IPS-18c (cell line): ENCODE measurements at regions not wholly inside any gene's neighbourhood (a gene's known extent, or its start where the extent isn't known, plus 50 kb on each side); places are given as distances from the start of the nearest gene placed in this dataset.

Experiments used
- H3K4me3 ChIP-seq: 2 replicates; pipeline ENCODE4 v1.7.0; 2013; ENCODE audit warnings: low read depth, mild to moderate bottlenecking, low read length, moderate library complexity; ENCODE audit not compliant: insufficient read depth
- H3K9me3 ChIP-seq: one replicate; pipeline ENCODE4 v1.6.1; 2013; ENCODE audit warnings: mild to moderate bottlenecking, low read length, moderate library complexity; ENCODE audit not compliant: control insufficient read depth, insufficient read depth

DNA sequence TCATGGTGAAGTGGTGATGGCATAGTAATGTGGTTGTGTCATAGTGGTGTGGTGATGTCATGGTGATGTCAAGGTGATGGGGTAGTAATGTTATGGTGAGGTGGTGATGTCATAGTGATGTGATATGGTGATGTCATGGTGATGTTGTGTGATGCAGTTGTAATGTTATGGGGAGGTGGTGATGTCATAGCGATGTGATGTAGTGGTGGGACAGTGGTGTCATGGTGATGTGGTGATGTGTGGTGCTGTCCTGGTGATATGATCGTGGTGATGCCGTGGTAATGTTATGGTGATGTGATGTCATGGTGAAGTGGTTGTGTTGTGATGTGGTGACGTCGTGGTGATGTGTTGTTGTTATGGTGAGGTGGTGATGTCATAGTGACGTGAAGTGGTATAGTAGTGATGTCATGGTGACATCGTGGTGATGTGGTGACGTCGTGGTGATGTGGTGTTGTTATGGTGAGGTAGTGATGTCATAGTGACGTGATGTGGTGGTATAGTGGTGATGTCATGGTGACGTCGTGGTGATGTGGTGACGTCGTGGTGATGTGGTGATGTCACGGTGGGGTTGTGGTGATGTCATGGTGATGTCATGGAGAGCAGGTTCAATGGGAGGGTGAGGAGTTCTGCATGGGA, 242.7 kb upstream of the MYT1L start:
- Histone ChIP-seq H3K9me3 (no peaks in the 10 kb centered on the region), H3K4me3 (no peak overlapping the region)

DNA sequence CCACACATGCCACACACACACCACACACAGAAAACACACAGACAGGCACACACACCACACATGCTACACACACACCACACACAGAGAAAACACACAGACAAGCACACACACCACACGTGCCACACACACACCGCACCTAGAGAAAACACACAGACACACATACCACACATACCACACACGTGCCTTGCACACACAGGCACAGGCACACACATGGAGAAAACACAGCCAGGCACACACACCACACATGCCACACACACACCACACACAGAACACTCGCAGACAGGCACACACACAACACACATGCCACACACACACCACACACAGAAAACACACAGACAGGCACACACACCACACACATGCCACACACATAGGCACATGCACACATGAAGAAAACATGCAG, 242.1 kb upstream of the MYT1L start:
- Histone ChIP-seq H3K4me3 (no peak overlapping the region), H3K9me3 (no peaks in the 10 kb centered on the region)

DNA sequence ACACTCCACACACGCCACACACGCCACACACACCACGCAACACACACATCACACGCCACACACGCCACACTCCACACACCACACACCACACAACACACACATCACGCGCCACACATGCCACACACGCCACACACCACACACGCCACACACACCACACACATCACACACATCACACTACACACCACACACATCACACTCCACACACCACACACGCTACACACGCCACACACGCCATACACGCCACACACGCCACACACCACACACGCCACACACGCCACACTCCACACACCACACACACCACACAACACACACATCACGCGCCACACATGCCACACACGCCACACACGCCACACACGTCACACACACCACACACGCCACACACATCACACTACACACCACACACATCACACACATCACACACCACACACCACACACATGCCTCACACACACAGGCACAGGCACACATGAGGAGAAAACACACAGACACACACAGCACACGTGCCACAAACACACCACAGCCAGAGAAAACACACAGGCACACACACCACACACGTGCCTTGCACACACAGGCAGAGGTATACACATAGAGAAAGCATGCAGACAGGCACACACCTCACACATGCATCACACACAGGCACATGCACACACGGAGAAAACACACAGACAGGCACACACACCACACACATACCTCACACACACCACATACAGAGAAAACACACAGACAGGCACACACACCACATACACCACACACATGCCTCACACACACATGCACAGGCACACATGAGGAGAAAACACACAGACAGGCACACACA, 241.5 kb upstream of the MYT1L start:
- no peak overlapping the region for H3K4me3 ChIP-seq

GRCh38 chr2:2571301-2572150, 240.5 kb upstream of the MYT1L start:
- Histone ChIP-seq H3K9me3 (no peaks in the 10 kb centered on the region), H3K4me3 (no peak overlapping the region)

More for the DNA sequence above, 241.5 kb upstream of the MYT1L start:
- no peaks in the 10 kb centered on the region for H3K9me3 ChIP-seq

- no peak overlapping the region for H3K4me3 ChIP-seq
- no peaks in the 10 kb centered on the region for H3K9me3 ChIP-seq
Measured at GRCh38 chr2:2570871-2571270, 239.8 kb upstream of the MYT1L start.

DNA sequence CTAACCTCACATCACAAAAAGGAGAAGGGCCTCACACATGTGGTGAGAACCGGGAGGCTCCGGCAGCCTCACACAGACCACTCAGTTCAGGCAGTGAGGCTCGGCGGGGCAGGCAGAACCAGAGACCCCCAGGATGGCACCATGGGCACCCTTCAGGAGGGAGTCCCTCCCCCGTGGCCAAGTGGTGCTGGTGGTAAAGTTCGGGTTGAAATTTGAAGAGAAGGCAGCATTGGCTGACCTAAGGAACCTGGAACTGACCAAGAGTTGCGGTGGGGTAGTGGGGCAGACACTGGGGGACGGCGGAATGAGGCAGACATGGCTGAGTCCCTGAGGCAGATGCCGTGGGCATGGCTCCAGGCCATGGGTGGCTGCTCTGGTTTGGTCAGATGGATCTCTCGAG, 239.3 kb upstream of the MYT1L start:
- Histone ChIP-seq H3K9me3 (no peaks in the 10 kb centered on the region), H3K4me3 (no peak overlapping the region)

- no peaks in the 10 kb centered on the region for H3K9me3 ChIP-seq
- no peak overlapping the region for H3K4me3 ChIP-seq
Measured at GRCh38 chr2:2569836-2570235, 238.8 kb upstream of the MYT1L start.

GRCh38 chr2:2569306-2569705, 238.2 kb upstream of the MYT1L start:
- Histone ChIP-seq H3K4me3 (no peak overlapping the region), H3K9me3 (no peaks in the 10 kb centered on the region)

- H3K4me3 ChIP-seq = no peak overlapping the region
- peaks cover 2% of the 10 kb centered on the region for H3K9me3 ChIP-seq
Measured at GRCh38 chr2:2568411-2568810, 237.3 kb upstream of the MYT1L start.

- Histone ChIP-seq H3K9me3 (peaks cover 2% of the 10 kb centered on the region), H3K4me3 (no peak overlapping the region)
Measured at GRCh38 chr2:2567776-2568175, 236.7 kb upstream of the MYT1L start.

DNA sequence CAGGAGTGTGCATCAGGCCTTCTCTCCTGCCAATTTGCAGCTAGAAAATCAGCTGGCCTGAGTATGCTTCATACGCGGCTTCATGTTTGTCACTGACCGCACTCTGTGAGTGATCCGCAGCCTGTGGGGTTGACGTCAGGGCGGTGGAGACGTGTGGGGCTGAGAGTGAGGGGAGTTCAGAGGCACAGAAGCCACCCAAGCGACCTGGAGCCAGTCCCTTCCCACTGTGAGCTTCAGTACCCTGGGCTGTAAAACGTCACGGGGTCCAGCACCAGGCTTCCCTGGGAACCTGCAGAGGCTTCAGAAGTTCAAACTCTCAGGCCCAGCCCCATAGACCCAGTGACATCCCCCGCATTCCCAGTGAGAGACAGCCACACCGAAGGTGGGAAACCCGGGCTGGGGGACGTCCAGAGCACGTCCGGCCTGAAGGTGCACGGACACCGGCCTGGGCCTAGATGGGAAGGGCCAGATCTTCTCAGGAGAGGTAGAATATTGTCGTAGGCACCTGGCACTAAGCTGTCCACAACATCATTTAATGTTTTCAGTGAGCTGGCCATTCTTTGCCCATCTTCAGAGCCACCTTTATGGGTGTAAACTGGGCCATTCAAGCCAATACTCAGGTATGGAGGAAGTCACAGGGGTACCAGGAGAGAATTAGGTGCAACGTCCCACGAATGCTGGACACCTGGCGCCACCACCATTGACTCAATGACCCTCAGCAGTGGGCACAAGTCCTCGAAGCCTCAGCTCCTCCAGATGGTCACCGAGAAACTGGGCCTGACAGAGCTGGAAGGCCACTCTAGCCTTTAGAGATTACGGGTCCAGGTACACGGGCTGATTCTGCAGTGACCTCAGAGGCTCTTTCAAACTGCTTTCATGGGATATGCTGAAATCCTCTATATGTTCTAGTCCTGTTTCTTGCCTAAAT, 235.6 kb upstream of the MYT1L start:
- peaks cover 2% of the 10 kb centered on the region for H3K9me3 ChIP-seq
- H3K4me3 ChIP-seq = no peak overlapping the region

DNA sequence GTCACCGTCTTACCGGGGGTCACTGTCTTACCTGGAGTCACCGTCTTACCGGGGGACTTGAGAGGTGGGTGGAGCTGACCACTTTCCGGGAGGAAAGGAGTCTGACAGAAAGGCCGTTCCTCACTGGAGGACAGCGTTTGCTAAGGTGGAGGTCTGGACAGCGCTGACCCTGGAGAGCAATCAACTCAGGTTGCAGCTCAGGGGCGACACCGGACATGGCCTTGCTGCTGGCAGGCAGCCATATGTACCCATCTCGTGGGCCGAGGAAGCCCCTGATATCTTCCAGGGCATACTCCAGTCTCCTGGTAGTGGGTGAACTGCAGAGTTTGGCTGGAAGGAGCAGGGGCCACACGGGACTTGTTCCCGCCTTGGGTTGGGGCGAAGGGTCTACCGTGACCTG, 234.6 kb upstream of the MYT1L start:
- Histone ChIP-seq H3K9me3 (peaks cover 4% of the 10 kb centered on the region), H3K4me3 (no peak overlapping the region)

GRCh38 chr2:2564300-2565078, 233.4 kb upstream of the MYT1L start:
- H3K4me3 ChIP-seq = no peak overlapping the region

DNA sequence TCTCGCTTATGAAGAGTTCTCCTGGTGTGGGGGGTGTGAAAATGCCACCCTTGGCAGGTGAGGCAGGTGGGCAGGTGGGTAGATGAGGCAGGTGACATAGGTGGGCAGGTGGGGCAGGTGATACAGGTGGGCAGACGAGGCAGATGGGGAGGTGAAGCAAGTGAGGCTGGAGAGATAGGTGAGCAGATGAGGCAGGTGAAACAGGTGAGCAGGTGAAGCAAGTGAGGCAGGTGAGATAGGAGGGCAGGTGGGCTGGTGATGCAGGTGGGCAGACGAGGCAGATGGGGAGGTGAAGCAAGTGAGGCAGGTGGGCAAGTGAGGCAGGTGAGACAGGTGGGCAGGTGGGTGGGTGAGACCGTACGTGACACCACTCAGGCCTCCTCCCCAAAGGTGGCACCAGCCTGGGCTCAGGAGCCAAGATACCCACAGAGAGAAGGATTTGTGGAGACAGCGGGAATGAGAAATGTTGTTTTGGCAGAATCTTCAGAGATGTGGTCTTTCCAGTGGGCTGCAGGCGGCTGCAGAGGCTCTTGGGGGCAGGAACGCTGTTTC, 232.3 kb upstream of the MYT1L start:
- Histone ChIP-seq H3K9me3 (peaks cover 4% of the 10 kb centered on the region), H3K4me3 (no peak overlapping the region)

More at GRCh38 chr2:2564300-2565078, 233.4 kb upstream of the MYT1L start:
- peaks cover 4% of the 10 kb centered on the region for H3K9me3 ChIP-seq

DNA sequence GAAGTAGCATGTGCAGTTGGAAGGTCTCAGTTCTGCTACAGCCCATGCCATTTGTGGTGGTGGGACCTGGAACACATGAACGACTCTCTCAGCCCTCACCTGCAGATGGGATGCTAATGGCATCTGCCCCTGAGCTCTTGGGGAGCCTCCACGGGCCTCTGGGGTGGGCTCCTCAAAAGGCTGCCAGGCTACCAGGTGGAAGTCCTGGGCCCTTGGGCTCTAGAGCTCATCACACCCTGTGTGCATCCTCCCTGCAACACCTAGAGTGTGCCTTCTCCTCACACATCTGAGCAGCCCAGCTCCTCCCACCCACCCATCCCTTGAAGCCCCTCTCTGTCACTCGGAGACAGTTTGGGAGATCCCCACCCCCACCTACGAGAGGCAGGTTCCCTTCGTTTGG, 231.8 kb upstream of the MYT1L start:
- H3K9me3 ChIP-seq = peaks cover 4% of the 10 kb centered on the region
- H3K4me3 ChIP-seq = no peak overlapping the region
